ENCODE measurements at regions not wholly inside any gene's neighbourhood (a gene's known extent, or its start where the extent isn't known, plus 50 kb on each side); places are given as distances from the start of the nearest gene placed in this dataset.

GRCh38 chr2:195480121-195480520 is 176.9 kb upstream of the SLC39A10 start:
- ChIA-PET CTCF (no interaction called here), RAD21 (ENCODE audit: low non-redundant PET in 1 of 2, low total read pairs in 2 of 2, uncharacterized antibody in 2 of 2, unreplicated experiment in 2 of 2) (no interaction called here), POLR2A (no interaction called here)
- Histone ChIP-seq H3K27ac (ENCODE audit: low read depth, low read length) (no peak overlapping the region), H3K4me1 (ENCODE audit: control insufficient read depth in 1 of 2, insufficient read depth in 2 of 2, low read length in 2 of 2) (no peaks in the 10 kb centered on the region), H4K20me1 (ENCODE audit: insufficient read depth) (no peaks in the 10 kb centered on the region), H3K9me3 (ENCODE audit: control insufficient read depth in 1 of 2, insufficient read depth in 1 of 2, low read depth in 1 of 2, low read length in 2 of 2) (no peaks in the 10 kb centered on the region), H2AFZ (ENCODE audit: low read depth, low read length, poor library complexity, severe bottlenecking) (no peak overlapping the region), H3K27me3 (ENCODE audit: insufficient read depth, low read length) (no peaks in the 10 kb centered on the region), H3K4me2 (ENCODE audit: low read length) (no peak overlapping the region), H3K79me2 (ENCODE audit: insufficient read depth, low read length) (no peaks in the 10 kb centered on the region), H3K9ac (ENCODE audit: low read length) (no peak overlapping the region), H3K36me3 (ENCODE audit: control insufficient read depth in 1 of 2, insufficient read depth in 2 of 2, low read length in 2 of 2) (no peaks in the 10 kb centered on the region), H3K4me3 (replicated peaks in 1 of 2; ENCODE audit: low read depth in 1 of 2, low read length in 2 of 2) (no peak overlapping the region), H3K9me2 (ENCODE audit: insufficient read depth) (no peaks in the 10 kb centered on the region)
- TF ChIP-seq EZH2phosphoT487 (IDR thresholded peaks at IDR 0.05; ENCODE audit: borderline replicate concordance) (no peak), CBX3 (IDR thresholded peaks at IDR 0.05; ENCODE audit: low read depth) (no peak), POLR2AphosphoS5 (IDR thresholded peaks at IDR 0.05; ENCODE audit: low read depth, low read length) (no peak)
- intact Hi-C loops (cut with micrococcal nuclease): no loop called here
- no TSS peak for BruUV-seq (replicated peaks)
- DNase-seq (ENCODE audit: low read depth, low spot score): no peak
- ATAC-seq: no peak

GRCh38 chr2:195479407-195479806 is 177.6 kb upstream of the SLC39A10 start:
- CTCF ChIA-PET: no interaction called here
- TF ChIP-seq CEBPB (IDR thresholded peaks at IDR 0.05; ENCODE audit: low read depth) (no peak), SP1 (IDR thresholded peaks at IDR 0.05; ENCODE audit: low read depth) (no peak), MAX (IDR thresholded peaks at IDR 0.05) (no peak), TCF7L2 (IDR thresholded peaks at IDR 0.05; ENCODE audit: borderline replicate concordance, extremely low read depth, insufficient read depth, insufficient read length) (no peak), ATF3 (IDR thresholded peaks at IDR 0.05) (no peak), FOSL1 (IDR thresholded peaks at IDR 0.05; ENCODE audit: low read depth) (no peak), EZH2 (IDR thresholded peaks at IDR 0.05) (no peak), ZNF274 (IDR thresholded peaks at IDR 0.05; ENCODE audit: low read depth, low read length) (no peak), YY1 (IDR thresholded peaks at IDR 0.05; ENCODE audit: extremely low read depth, insufficient replicate concordance, low read depth, low read length) (no peak), ZFX (IDR thresholded peaks at IDR 0.05) (no peak), ELF1 (IDR thresholded peaks at IDR 0.05; ENCODE audit: borderline replicate concordance, low read depth) (no peak), EZH2phosphoT487 (IDR thresholded peaks at IDR 0.05; ENCODE audit: borderline replicate concordance) (no peak), REST (IDR thresholded peaks at IDR 0.05; ENCODE audit: low read depth) (no peak), EGR1 (IDR thresholded peaks at IDR 0.05; ENCODE audit: low read depth) (no peak), POLR2AphosphoS5 (IDR thresholded peaks at IDR 0.05; ENCODE audit: low read depth, low read length) (no peak), SRF (IDR thresholded peaks at IDR 0.05; ENCODE audit: low read depth) (no peak), JUND (IDR thresholded peaks at IDR 0.05) (no peak), CBX3 (IDR thresholded peaks at IDR 0.05; ENCODE audit: low read depth) (no peak)

More at GRCh38 chr2:195479407-195479806, 177.6 kb upstream of the SLC39A10 start:
- Histone ChIP-seq H3K36me3 (ENCODE audit: control insufficient read depth in 1 of 2, insufficient read depth in 2 of 2, low read length in 2 of 2) (no peaks in the 10 kb centered on the region), H4K20me1 (ENCODE audit: insufficient read depth) (no peaks in the 10 kb centered on the region), H3K9me3 (ENCODE audit: control insufficient read depth in 1 of 2, insufficient read depth in 1 of 2, low read depth in 1 of 2, low read length in 2 of 2) (no peaks in the 10 kb centered on the region), H3K4me2 (ENCODE audit: low read length) (no peak overlapping the region), H2AFZ (ENCODE audit: low read depth, low read length, poor library complexity, severe bottlenecking) (no peak overlapping the region), H3K27ac (ENCODE audit: low read depth, low read length) (no peak overlapping the region), H3K9ac (ENCODE audit: low read length) (no peak overlapping the region), H3K79me2 (ENCODE audit: insufficient read depth, low read length) (no peaks in the 10 kb centered on the region), H3K9me2 (ENCODE audit: insufficient read depth) (no peaks in the 10 kb centered on the region), H3K27me3 (ENCODE audit: insufficient read depth, low read length) (no peaks in the 10 kb centered on the region), H3K4me3 (replicated peaks in 1 of 2; ENCODE audit: low read depth in 1 of 2, low read length in 2 of 2) (no peak overlapping the region), H3K4me1 (ENCODE audit: control insufficient read depth in 1 of 2, insufficient read depth in 2 of 2, low read length in 2 of 2) (no peaks in the 10 kb centered on the region)
- POLR2A ChIA-PET: no interaction called here
- ATAC-seq: no peak
- intact Hi-C loops (cut with micrococcal nuclease): loop anchor here (1.0 kb wide), 1 partner anchor 47 kb away; no protein-coding TSS in a partner anchor
- RAD21 ChIA-PET (ENCODE audit: low non-redundant PET in 1 of 2, low total read pairs in 2 of 2, uncharacterized antibody in 2 of 2, unreplicated experiment in 2 of 2): no interaction called here
- no peak for DNase-seq (ENCODE audit: low read depth, low spot score)
- no TSS peak for BruUV-seq (replicated peaks)

Measured in HCT116 (cell line).